Activated CD8-positive, alpha-beta memory T cell treated with anti-CD3 and anti-CD28 coated beads for 48 hours (primary cell): ENCODE measurements at regions not wholly inside any gene's neighbourhood (a gene's known extent, or its start where the extent isn't known, plus 50 kb on each side); places are given as distances from the start of the nearest gene placed in this dataset.

Experiments
- DNase-seq, 3 experiments: peaks; one replicate each; pipeline ENCODE4 v3.0.0-alpha.2; 2020; ENCODE audit warnings: low read depth in 2 of 3, low spot score in 2 of 3

DNA sequence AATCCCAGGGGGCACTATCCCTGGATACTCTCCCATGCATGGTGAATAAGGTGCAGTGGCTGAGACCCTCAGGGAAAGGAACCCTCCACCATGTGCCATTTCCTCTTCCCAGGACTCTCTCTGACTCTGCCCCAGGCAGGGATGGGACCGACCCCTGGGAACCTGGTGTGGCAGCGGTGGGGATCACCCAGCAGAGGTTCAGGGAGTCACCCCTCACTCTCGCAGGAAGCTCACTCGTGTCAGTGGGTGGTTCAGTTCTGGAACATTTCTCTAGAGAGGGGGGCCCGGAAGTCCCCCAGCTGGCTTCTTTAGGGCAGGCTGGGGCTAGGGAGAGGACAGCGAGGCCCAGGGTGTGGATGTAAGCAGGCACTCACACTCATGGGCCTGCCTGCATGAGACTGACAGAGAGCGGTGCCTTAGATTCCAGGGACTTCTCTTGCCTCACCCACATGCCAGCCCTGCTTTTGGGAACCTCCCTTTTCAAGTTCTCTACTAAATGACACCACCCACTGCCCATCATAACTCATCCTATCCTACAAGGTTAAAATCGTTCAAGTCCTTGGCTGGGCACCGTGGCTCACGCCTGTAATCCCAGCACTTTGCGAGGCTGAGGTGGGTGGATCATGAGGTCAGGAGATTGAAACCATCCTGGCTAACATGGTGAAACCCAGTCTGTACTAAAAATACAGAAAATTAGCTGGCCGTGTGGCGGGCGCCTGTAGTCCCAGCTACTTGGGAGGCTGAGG lies 109.7 kb upstream of the SDK2 start:
- no peak for DNase-seq

DNA sequence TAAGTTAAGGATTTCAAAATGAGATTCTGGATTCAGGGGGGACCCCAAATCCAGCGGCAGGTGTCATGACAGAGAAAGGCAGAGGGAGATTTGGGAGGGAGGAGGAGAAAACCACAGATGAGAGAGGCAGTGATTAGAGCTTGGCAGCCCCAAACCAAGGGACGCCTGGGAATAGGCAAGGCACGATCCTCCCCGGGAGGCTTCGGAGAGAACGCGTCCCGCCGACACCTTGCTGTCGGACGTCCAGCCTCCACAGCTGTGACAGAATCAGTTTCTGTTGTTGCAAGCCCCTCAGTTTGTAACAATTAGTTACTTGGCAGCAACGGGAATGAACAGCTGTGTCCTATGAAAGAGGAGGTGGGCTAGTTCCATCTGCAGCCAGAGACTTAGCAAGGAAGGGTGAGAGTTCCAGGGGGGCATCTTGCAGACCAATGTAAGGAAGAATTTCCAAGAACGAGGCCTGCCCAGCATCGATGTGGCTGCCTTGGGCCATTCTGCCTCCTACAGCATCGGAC lies 110.7 kb upstream of the SDK2 start:
- DNase-seq, result no peak

DNA sequence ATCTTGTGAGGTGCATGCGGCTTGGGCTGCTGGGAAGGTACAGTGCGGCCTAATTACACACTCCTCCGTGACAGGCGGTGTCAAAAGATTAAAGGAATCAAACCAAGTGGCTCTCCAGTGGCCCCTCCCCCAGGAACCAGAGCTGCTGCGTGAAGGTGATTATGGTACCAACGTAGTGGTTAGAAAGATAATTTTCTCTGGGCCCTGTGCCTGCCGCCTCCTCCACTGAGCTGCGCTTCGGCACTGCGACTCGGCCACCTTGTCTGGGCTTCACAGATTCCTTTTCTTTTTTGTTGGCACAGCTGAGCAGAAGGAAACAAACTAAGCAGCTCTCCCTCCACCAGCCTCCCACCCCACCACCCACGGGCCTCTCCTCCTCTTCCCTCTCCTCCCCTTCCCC lies 113.2 kb upstream of the SDK2 start:
- no peak for DNase-seq

DNA sequence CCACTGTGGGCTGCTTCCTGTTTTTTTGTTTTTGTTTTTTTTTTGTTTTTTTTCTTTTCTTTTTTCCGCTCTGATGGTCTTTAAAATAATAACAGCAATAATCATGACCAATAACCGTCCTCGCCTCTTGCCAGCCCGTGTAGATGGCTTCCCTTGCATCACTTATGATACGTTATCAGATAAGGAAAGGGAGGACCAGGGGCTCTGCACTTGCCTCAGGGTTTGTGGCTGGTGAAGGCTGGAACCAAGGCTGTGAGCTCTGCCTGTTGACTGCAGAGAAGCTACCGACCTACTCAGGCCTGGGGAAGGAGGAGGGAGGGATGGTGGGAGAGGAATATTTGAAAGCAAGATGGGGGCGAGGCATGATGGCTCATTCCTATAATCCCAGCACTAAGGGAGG lies 114.0 kb upstream of the SDK2 start:
- no peak for DNase-seq

DNA sequence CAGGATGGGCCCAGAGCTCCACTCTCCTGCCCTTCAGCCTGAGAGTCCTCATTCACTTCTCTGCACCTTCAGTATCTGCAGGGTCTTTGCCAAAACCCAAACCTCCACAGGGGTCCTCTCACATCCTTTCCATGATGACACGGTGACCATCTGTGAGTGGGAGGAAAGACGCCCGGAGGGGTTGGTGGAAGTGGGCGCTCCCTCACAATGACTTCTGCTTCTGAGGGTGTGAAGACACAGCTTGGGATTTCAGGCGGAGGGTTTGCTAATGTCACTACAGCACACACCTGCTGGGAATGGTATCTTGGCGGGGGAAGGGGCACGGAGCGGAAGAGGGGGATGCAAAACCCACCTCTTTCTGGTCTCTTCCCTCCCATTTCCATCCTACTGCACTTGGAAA lies 115.1 kb upstream of the SDK2 start:
- no peak for DNase-seq

DNA sequence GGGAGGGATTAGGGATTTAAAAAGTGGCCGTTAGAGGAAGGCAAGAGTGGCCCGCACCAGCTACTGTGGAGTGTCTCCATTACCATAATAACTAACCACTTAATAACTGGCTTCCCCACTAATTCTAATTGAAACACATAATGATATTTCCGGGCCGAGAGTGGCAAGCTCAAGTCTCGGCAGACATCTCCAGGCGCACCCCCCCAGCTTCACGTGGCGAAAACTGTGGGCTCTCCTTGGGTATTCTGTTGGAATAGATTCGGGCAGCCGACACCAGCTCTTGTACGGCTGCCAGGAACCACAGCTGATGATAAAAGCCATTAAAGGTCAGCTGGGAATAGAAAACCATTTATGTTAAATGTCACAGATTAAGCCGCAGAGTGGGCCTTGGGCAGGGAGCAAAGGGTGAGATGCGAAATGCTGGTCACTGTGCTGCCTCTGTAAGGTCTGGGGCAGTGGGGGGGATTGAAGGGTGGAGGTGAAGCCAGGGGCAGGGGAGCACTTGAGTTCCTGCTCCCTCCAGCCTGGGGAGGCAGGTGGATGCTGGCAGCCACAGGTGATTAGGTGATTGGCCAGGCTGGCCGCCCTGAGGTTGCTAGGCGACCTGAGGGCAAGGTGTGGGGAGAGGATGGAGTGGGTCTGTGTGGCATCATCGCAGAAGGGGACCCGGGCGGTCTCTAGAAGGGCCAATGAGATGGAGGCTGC lies 115.6 kb upstream of the SDK2 start:
- no peak for DNase-seq

DNA sequence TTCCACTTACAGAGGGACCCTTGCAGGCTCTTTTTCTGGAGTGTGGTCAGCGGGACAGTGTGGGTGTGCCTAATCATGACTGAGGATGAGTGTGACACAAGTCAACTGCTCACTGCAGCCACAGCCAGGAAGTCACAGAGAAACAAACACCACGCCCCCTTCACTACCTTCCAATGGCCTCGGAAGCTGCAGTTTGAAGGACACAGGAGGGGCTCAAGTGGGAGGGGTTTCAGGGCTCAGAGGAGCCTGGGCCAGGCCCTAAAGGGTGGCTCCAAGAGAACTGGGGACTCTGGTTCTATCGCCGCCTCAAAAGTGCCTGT lies 116.2 kb upstream of the SDK2 start:
- no peak for DNase-seq

DNA sequence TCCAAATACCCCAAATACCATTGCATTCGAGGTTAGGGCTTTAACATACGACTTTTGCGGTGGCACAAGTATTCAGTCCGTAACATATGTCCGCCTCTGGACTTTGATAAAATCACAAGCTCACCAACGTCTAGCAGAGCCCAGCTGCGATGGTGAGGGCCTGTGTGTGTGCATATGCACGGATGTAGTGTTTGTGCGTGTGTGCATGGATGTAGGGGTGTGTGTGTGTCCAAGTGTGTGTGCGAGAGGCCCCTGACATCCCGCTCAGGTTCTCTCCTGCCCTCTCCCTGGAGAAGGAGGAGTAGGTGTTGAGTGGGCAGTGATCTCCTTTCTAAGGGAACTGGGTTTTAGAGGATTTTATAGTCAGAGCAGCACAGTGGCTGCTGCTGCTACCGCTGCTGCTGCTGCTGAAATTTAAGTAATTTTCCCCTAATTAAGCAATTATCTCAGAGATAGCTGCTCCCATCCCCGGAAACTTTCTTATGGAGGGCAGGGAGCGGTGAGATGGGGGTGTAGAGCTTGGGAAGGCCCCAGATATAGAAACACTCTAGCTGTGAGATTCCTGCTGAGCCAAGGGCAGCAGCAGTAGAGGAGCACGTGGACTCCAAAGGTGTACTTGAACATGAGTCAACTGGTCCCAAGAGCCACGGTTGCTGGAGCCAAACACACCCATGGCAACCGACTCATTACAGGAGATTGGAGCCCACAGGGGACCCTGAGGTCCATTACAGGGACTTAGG lies 121.7 kb upstream of the SDK2 start:
- DNase-seq, result no peak

DNA sequence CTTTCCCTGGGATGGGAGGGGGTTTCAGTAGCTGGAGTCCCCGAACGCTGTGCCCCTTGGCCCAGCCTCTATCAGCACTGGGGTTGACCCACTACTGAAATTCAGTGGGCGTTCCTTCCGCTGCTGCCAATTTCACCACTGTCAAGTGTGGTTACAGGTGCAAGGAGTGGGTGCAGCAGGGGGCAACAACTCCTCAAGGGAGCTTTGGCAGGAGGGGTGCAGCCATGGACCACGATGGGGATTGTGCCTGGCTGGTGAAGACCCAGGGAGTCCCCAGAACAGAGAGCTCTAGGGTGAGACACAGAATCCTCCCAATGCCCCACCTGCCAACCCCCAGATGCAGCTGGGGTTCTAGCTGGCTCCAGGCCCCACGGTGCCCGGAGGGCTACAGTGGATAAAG lies 123.5 kb upstream of the SDK2 start:
- no peak for DNase-seq

DNA sequence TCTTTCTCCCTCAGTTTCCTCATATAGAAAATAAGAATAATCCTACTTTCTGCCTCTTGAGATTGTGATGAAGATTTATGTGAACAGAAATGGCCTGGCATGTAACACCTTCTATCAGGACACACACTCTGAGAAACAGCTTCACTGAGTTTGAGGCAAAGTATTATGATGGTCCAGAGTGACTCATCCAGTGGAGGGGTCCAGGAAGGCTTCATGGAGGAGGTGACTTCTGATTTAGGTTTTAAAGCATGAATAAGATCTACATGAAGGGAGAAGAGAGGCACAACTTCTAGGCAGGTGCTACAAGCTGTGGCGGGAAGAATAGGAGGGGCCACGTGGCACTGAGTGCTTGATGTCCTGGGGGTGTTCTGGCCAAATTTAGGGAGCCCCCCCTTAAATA lies 124.4 kb upstream of the SDK2 start:
- no peak for DNase-seq

DNA sequence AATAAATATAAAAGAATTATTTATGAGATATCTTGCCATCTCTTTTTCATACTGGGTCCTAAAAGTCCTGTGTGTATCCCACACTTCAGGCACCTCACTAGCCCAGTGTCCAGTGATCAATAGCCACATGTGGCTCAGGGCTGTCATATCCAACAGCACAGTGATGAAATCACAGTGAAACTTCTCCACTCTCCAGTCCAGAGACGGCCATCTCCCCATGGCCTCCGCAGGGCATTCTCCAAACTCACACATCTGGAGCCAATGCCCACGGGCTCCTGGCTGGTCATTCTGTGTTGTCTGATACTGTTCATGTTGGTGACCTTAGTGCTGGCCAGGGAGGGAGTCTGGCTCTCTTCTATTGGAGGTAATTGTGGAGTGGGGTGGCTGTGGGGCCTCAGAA lies 125.2 kb upstream of the SDK2 start:
- no peak for DNase-seq

DNA sequence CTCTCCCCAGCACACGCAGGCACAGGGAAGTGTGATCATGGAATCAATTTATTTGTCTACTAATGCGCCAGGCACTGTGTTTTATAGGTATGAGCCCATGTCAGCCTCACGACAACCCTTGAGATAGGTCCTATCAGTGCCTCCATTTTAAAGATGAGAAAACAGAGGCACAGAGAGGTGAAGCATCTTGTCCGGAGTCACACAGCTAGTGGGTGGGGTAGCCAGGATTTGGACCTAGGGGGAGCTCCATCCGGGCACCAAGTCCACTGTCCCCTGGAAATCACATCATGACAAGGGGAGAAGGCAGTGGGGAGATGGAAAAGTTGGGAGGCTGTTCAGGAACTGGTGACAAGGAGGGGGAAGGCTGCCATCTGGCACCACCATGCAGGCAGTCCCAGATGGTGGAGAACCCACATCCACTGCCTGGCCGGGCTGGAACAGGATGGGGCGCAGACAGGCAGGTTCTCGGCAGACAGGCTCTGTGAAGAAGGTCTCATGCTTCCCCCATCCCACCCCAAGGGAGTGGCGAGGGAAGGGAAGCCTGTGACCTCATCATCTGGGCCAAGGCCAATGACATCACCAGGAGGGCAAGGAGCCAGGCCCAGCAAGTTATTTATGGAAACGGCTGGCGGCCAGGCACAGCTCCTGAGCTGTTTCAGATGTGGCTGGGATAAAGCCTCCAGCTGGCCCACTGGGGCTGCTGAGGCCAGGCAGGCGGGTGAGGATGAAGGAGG lies 126.0 kb upstream of the SDK2 start:
- DNase-seq, result no peak

DNA sequence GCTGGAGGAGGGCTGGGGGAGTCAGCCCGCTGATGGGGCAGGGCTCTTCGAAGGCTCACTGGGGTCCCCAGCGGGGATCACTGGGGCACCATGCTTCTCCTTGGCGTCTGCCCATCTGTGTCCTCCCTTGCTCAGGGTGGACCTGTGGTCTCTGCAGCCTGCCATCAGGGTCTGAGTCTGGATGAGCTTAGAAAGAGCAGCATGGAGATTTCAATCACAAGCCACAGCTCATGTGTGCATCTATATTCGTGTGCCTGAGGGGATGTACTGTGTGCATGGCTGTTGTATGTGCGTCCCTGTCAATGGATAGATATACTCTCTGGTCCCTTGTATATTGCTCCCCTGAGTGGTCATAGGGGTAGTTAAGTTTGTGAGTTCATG lies 126.6 kb upstream of the SDK2 start:
- no peak for DNase-seq

DNA sequence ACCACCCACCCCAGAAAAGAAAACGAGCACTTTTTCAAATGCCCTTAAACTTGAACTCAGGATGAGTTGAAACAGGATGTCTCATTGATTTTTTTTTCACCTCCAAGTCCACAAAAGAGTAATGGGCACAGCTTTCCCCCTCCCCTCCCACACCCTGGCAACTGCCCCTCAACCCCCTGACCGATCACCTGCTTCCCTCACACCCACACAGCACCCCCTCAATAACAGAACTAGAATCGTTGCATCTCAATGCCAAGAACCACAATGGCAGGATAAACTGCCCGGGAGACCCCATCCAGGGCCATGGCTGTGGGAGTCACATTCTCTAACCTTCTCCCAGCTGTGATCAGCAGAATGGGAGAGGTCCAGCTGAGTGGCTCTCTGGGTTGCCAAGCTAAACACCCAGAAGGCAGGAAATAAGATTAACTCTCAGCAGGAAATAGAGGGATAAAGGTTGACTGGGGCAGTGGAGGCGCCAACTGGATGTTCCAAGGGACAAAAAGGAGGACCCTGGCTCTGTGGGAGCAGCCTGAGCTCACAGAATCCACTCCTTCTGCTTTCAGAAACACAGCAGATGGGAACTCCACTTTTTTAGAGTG lies 128.0 kb upstream of the SDK2 start:
- DNase-seq, result no peak

DNA sequence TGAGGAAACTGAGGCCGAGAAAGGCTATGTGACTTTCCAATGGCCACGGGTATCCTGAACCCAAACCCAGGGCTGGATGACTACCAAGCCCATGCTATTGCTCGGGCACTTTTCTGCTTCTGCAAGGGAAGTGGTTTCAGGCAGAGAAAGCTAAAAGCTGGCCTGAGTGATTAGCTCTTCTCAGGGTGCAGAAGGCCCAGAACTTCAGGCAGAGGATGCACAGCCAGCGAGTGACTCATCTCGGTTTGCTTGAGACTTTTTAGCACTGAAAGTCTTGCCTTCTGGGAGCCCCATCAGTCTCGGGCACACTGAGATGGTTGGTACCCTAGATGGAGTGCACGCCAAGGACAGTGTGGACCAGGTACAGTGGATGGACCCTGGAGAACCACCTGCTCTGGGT lies 129.5 kb upstream of the SDK2 start:
- DNase-seq, result no peak

DNA sequence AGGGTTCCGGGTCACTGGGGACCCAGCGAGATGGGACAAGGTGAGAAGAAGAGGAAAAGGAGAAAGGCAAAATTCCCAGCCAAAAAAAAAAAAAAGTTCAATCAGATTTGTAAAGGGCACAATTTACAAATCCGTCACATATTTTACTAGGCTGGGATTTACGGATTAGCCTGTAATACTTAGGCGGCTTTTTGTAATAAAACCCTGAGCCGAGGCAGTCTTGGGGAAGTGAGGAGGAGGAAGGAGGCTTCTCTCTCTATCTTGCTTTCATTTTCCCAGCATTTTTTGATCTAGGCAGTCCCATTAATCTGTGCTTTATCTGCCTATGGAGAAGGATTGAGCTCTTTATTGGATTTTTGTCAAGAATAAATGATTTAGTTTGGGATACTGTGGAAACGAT lies 130.6 kb upstream of the SDK2 start:
- DNase-seq, result no peak

DNA sequence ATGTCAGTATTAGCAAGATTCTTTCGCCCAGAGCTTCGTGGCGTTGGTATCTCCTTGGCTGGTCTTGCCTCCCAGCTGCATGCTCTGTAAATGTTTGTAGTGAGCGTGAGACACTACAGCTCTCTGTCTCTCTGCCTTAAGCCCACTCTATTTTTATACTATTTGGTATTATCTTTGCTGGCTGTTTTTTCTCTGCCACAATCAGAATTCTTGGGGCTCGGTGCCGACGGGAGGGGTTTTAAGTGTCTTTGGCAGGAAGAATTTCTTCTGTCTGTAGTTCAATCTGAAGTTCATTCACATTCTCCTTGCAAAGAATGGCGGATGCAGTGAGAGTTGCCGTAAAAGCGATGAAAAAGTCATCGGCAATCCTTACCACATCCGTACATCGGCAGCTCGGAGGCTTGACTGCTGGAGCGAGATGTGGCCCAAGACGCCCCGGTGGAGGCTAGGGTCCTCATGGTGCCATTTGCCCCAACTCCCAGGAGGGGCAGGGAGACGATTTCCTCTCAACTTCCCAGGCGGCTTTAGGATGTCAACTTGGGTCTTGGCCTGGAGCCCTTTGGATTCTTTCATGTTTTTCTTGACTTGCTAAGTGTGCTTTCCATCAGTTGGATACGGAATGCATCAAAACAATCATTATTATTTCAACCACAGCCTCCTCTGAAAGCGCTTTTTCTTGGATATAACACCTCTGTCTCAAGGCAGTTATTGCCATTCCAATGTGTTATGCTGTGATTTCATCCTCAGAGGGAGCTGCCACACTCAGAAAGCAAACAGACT lies 132.3 kb upstream of the SDK2 start:
- DNase-seq, result no peak

DNA sequence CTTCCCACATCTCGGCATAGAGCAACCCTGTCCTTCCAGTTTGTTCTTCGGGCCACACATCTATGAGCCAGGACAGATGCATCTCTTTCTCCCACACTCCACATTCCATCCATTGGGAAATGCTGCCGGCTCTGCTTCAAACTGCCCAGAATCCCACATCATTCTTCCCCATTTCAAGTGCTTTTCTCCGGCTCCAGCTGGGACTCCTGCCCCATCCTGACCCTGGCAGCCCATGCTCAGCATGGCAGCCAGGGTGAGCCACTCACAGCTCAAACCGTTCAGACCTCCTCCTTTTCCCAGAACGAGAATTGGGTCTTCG lies 132.8 kb upstream of the SDK2 start:
- DNase-seq, result no peak

DNA sequence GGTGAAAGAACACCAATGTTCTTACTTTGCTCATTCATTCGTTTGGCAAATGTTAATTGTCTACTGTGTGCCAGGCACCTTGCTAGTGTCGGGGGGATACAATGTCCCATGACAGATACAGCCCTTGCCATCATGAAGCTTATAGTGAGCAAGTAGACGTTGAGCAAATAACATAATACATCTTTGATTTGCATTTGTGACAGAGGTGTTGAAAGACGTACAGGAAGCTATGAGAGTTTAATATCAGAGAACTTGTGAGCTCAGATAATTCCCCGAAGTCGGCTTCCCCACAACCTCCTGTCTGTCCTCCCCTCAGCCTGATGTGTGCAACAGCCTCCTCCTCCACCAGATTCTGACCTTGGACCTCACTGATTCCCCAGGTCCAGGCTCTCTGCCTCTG lies 138.0 kb upstream of the SDK2 start:
- no peak for DNase-seq

DNA sequence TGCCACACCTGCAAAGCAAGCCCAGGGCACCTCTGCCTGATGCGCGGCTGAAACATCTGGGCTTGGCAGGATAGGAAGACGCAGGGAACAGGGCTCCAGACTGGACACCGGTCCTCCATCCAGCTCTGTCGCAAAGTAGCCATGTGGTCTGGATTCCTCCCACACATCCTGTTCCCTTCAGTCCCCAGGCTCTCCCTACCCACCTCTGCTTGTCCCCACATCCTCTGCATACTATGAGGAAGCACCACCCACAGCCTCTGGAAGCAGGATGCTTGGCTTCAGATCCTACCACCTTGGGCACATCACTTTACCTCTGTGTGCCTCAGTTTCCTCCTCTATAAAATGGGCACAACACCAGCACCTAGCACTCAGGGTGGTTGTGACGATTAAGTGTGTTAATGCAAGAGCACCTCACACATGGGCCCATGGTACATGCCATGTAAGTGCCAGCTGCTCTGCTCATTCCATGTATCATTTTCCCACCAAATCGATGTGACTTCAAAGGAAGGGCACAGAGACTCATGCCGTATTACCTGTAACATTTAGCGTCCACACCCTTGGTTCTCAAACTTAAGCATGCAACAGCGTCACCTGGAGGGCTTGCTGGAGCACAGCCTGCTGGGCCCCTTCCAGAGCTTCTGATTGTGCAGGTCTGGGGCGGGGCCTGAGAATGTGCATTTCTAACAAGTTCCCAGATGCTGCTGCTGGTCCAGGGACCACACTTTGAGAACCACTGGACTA lies 138.6 kb upstream of the SDK2 start:
- DNase-seq, result no peak
